ENCODE measurements at regions not wholly inside any gene's neighbourhood (a gene's known extent, or its start where the extent isn't known, plus 50 kb on each side); places are given as distances from the start of the nearest gene placed in this dataset.

- DNase-seq (ENCODE audit: low read depth, low spot score) (no peak), FAIRE-seq (no peak)
- Histone ChIP-seq H3K9me1 (replicated peaks; ENCODE audit: control insufficient read depth, extremely low read depth, insufficient read depth, low read length) (no peaks in the 10 kb centered on the region), H3K36me3 (ENCODE audit: control insufficient read depth in 2 of 2, extremely low read depth in 1 of 2, insufficient read depth in 2 of 2, low read length in 2 of 2) (no peaks in the 10 kb centered on the region), H3K27me3 (ENCODE audit: control insufficient read depth in 2 of 2, insufficient read depth in 2 of 2, low read length in 2 of 2) (no peaks in the 10 kb centered on the region), H3K9me3 (replicated peaks; ENCODE audit: control insufficient read depth, insufficient read depth, low read length) (no peaks in the 10 kb centered on the region), H3K27ac (ENCODE audit: insufficient read depth, low read depth, low read length) (no peak overlapping the region), H4K20me1 (replicated peaks; ENCODE audit: control insufficient read depth, extremely low read depth, insufficient read depth, low read length) (no peaks in the 10 kb centered on the region), H3K4me3 (replicated peaks in 1 of 3; ENCODE audit: insufficient read depth in 1 of 3, low read depth in 1 of 3, low read length in 3 of 3) (no peak overlapping the region), H3K4me1 (ENCODE audit: control insufficient read depth, extremely low read depth, insufficient read depth, low read length) (no peaks in the 10 kb centered on the region), H2AFZ (ENCODE audit: low read depth, low read length) (no peak overlapping the region), H3K9ac (replicated peaks; ENCODE audit: extremely low read depth, insufficient read depth, low read length) (no peak overlapping the region), H3K79me2 (ENCODE audit: control insufficient read depth, insufficient read depth, low read length) (no peaks in the 10 kb centered on the region), H3K4me2 (ENCODE audit: insufficient read depth, low read length) (no peak overlapping the region)
- BruUV-seq (replicated peaks): no TSS peak
- dilution Hi-C loops (cut with MboI; ENCODE audit: extremely low pct_ligation_motif_present, low sequenced_read_pairs) (no loop called here), intact Hi-C loops (cut with micrococcal nuclease) (no loop called here)
- ChIA-PET CTCF (interaction anchor here (1.3 kb wide), 1 partner anchor 13 kb away, joined by 3 read pairs; no protein-coding TSS in a partner anchor), POLR2A (no interaction called here)
- TF ChIP-seq POLR2AphosphoS5 (IDR thresholded peaks at IDR 0.05; ENCODE audit: insufficient read depth, low read depth, low read length): no peak
- TF ChIP-seq JUN (IDR thresholded peaks at IDR 0.05; ENCODE audit: borderline replicate concordance, insufficient read depth, insufficient read length, low read depth): no peak
- TF ChIP-seq MAX (IDR thresholded peaks at IDR 0.05; ENCODE audit: insufficient read depth, insufficient read length): no peak
- no peak for TF ChIP-seq GATA2 (IDR thresholded peaks at IDR 0.05; ENCODE audit: insufficient read depth, insufficient read length, low read depth, low read length)
- no peak for TF ChIP-seq EZH2 (IDR thresholded peaks at IDR 0.05; ENCODE audit: borderline replicate concordance, low read depth, low read length, severe bottlenecking)
- TF ChIP-seq CTCF (IDR thresholded peaks at IDR 0.05; ENCODE audit: extremely low read depth in 1 of 2, insufficient read depth in 1 of 2, low read depth in 1 of 2, low read length in 2 of 2): no peak
- TF ChIP-seq MYC (IDR thresholded peaks at IDR 0.05; ENCODE audit: low read depth, low read length): no peak
- TF ChIP-seq FOS (IDR thresholded peaks at IDR 0.05; ENCODE audit: borderline replicate concordance, insufficient read depth, low read length): no peak
- no peak for TF ChIP-seq POLR2A (IDR thresholded peaks at IDR 0.05; ENCODE audit: low read depth, low read length)
Observed at GRCh38 chr4:183770906-183771305, 111.8 kb downstream of the TRAPPC11 start.
